ENCODE measurements at regions not wholly inside any gene's neighbourhood (a gene's known extent, or its start where the extent isn't known, plus 50 kb on each side); places are given as distances from the start of the nearest gene placed in this dataset.

DNA sequence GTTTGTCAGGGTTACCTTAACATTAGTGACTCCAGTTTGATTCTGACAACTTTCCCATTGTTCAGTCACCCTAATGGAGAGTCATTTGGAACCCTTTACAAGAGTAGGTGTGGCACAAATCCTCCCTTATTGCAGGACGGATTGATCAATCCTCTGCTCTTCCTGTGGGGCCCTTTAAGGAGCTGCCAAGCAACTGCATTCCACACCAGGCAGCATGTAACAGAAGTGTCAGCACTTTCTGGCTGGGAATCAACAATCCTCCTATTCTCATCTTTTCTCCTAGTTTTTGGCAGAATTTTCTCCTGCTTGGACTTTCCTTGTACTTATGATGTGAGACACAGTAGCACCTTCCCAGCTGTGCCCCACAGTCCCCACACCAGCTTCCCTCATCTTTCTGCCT, 177.8 kb downstream of the ST6GAL2 start:
- TF ChIP-seq, protein P1, sequence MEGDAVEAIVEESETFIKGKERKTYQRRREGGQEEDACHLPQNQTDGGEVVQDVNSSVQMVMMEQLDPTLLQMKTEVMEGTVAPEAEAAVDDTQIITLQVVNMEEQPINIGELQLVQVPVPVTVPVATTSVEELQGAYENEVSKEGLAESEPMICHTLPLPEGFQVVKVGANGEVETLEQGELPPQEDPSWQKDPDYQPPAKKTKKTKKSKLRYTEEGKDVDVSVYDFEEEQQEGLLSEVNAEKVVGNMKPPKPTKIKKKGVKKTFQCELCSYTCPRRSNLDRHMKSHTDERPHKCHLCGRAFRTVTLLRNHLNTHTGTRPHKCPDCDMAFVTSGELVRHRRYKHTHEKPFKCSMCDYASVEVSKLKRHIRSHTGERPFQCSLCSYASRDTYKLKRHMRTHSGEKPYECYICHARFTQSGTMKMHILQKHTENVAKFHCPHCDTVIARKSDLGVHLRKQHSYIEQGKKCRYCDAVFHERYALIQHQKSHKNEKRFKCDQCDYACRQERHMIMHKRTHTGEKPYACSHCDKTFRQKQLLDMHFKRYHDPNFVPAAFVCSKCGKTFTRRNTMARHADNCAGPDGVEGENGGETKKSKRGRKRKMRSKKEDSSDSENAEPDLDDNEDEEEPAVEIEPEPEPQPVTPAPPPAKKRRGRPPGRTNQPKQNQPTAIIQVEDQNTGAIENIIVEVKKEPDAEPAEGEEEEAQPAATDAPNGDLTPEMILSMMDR (IDR thresholded peaks at IDR 0.05 in 2 of 3, conservative IDR thresholded peaks at IDR 0.05 in 1 of 3; ENCODE audit: borderline replicate concordance in 1 of 3, insufficient read depth in 1 of 3, low read depth in 2 of 3, low read length in 2 of 3), result no peak
- TF ChIP-seq POLR2A (IDR thresholded peaks at IDR 0.05; ENCODE audit: borderline replicate concordance, extremely low read depth, insufficient read depth, insufficient read length) (no peak), YY1 (IDR thresholded peaks at IDR 0.05; ENCODE audit: extremely low read depth, insufficient replicate concordance, low read depth, low read length) (no peak), POLR2AphosphoS5 (IDR thresholded peaks at IDR 0.05; ENCODE audit: low read depth, low read length) (no peak), EZH2 (IDR thresholded peaks at IDR 0.05) (no peak), CEBPB (IDR thresholded peaks at IDR 0.05; ENCODE audit: low read depth) (no peak), FOSL1 (IDR thresholded peaks at IDR 0.05; ENCODE audit: low read depth) (no peak), MAX (IDR thresholded peaks at IDR 0.05) (no peak)
- TF ChIP-seq, protein P2, sequence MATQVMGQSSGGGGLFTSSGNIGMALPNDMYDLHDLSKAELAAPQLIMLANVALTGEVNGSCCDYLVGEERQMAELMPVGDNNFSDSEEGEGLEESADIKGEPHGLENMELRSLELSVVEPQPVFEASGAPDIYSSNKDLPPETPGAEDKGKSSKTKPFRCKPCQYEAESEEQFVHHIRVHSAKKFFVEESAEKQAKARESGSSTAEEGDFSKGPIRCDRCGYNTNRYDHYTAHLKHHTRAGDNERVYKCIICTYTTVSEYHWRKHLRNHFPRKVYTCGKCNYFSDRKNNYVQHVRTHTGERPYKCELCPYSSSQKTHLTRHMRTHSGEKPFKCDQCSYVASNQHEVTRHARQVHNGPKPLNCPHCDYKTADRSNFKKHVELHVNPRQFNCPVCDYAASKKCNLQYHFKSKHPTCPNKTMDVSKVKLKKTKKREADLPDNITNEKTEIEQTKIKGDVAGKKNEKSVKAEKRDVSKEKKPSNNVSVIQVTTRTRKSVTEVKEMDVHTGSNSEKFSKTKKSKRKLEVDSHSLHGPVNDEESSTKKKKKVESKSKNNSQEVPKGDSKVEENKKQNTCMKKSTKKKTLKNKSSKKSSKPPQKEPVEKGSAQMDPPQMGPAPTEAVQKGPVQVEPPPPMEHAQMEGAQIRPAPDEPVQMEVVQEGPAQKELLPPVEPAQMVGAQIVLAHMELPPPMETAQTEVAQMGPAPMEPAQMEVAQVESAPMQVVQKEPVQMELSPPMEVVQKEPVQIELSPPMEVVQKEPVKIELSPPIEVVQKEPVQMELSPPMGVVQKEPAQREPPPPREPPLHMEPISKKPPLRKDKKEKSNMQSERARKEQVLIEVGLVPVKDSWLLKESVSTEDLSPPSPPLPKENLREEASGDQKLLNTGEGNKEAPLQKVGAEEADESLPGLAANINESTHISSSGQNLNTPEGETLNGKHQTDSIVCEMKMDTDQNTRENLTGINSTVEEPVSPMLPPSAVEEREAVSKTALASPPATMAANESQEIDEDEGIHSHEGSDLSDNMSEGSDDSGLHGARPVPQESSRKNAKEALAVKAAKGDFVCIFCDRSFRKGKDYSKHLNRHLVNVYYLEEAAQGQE (IDR thresholded peaks at IDR 0.05; ENCODE audit: low read depth), result no peak

Data from HCT116 (cell line).